A673 (cell line): ENCODE measurements at regions not wholly inside any gene's neighbourhood (a gene's known extent, or its start where the extent isn't known, plus 50 kb on each side); places are given as distances from the start of the nearest gene placed in this dataset.

Source experiments
- CTCF ChIP-seq: fragments of 300-800, 200-600 bp; sonication (generic); conservative IDR thresholded peaks from 2 replicates; pipeline ENCODE4 v1.5.1; 2017; ENCODE audit warnings: low read depth, mild to moderate bottlenecking, antibody characterized with exemption, low read length, moderate library complexity, mixed read lengths
- EZH2 ChIP-seq: fragments of 200-600 bp; sonication (generic); IDR thresholded peaks from 2 replicates; pipeline ENCODE4 v1.6.1; 2017; ENCODE audit warnings: borderline replicate concordance, low read depth, mild to moderate bottlenecking, mixed read lengths, antibody characterized with exemption, low read length; ENCODE audit not compliant: poor library complexity, severe bottlenecking

GRCh38 chr12:78483767-78484315 is 380.7 kb upstream of the SYT1 start:
- no peak for TF ChIP-seq CTCF
- TF ChIP-seq EZH2: no peak
